ENCODE measurements at regions not wholly inside any gene's neighbourhood (a gene's known extent, or its start where the extent isn't known, plus 50 kb on each side); places are given as distances from the start of the nearest gene placed in this dataset.

GRCh38 chr9:82247318-82247717 is 258.7 kb downstream of the SPATA31D1 start:
- no peaks in the 10 kb centered on the region for H3K27me3 ChIP-seq (ENCODE audit: control insufficient read depth, insufficient read depth, low read length)
- H3K36me3 ChIP-seq (ENCODE audit: control insufficient read depth, insufficient read depth, low read length), result no peaks in the 10 kb centered on the region
- H3K4me3 ChIP-seq (ENCODE audit: low read depth, low read length), result no peak overlapping the region
- no peak for TF ChIP-seq CTCF (IDR thresholded peaks at IDR 0.05; ENCODE audit: insufficient read depth, low read length, poor library complexity, severe bottlenecking)
- no peak for DNase-seq (ENCODE audit: low read depth)

- Histone ChIP-seq H3K27me3 (ENCODE audit: control insufficient read depth, insufficient read depth, low read length) (no peaks in the 10 kb centered on the region), H3K4me3 (ENCODE audit: low read depth, low read length) (no peak overlapping the region), H3K36me3 (ENCODE audit: control insufficient read depth, insufficient read depth, low read length) (no peaks in the 10 kb centered on the region)
- no peak for TF ChIP-seq CTCF (IDR thresholded peaks at IDR 0.05; ENCODE audit: insufficient read depth, low read length, poor library complexity, severe bottlenecking)
- DNase-seq (ENCODE audit: low read depth), result no peak
These were observed 263.5 kb downstream of the SPATA31D1 start for GRCh38 chr9:82252116-82252515.

- Histone ChIP-seq H3K27me3 (ENCODE audit: control insufficient read depth, insufficient read depth, low read length) (no peaks in the 10 kb centered on the region), H3K36me3 (ENCODE audit: control insufficient read depth, insufficient read depth, low read length) (no peaks in the 10 kb centered on the region), H3K4me3 (ENCODE audit: low read depth, low read length) (no peak overlapping the region)
- DNase-seq (ENCODE audit: low read depth), result no peak
- TF ChIP-seq CTCF (IDR thresholded peaks at IDR 0.05; ENCODE audit: insufficient read depth, low read length, poor library complexity, severe bottlenecking), result no peak
These were observed 266.2 kb downstream of the SPATA31D1 start for GRCh38 chr9:82254646-82255367.

GRCh38 chr9:82255481-82256176 is 267.1 kb downstream of the SPATA31D1 start:
- no peak for TF ChIP-seq CTCF (IDR thresholded peaks at IDR 0.05; ENCODE audit: insufficient read depth, low read length, poor library complexity, severe bottlenecking)
- no peak overlapping the region for H3K4me3 ChIP-seq (ENCODE audit: low read depth, low read length)
- H3K27me3 ChIP-seq (ENCODE audit: control insufficient read depth, insufficient read depth, low read length), result no peaks in the 10 kb centered on the region
- no peaks in the 10 kb centered on the region for H3K36me3 ChIP-seq (ENCODE audit: control insufficient read depth, insufficient read depth, low read length)
- no peak for DNase-seq (ENCODE audit: low read depth)

GRCh38 chr9:82260691-82261090 is 272.1 kb downstream of the SPATA31D1 start:
- TF ChIP-seq CTCF (IDR thresholded peaks at IDR 0.05; ENCODE audit: insufficient read depth, low read length, poor library complexity, severe bottlenecking), result no peak
- H3K36me3 ChIP-seq (ENCODE audit: control insufficient read depth, insufficient read depth, low read length), result no peaks in the 10 kb centered on the region
- no peak for DNase-seq (ENCODE audit: low read depth)
- no peak overlapping the region for H3K4me3 ChIP-seq (ENCODE audit: low read depth, low read length)
- H3K27me3 ChIP-seq (ENCODE audit: control insufficient read depth, insufficient read depth, low read length), result no peaks in the 10 kb centered on the region
